ENCODE measurements at regions not wholly inside any gene's neighbourhood (a gene's known extent, or its start where the extent isn't known, plus 50 kb on each side); places are given as distances from the start of the nearest gene placed in this dataset.

DNA sequence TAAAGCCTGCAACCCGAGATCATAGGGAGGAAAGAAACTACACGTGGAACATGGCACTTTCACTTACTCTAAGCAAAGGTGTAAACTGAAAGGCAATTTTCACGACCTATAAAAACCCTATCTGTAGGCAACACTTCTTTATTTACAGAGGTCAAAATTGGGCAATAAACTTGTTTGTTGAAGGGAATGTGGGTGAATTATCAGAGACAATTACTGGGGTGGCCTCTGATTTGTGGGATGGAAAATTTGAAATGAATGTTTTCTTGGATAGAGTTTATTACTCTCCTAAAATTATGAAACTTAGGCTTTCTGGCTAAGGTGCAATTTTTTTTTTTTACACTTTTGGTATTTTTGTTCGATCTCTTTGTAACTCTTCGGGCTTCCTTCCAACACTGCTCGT is 734.1 kb upstream of the TENM3 start:
- no peaks in the 10 kb centered on the region for H3K9me3 ChIP-seq (ENCODE audit: low read length)
- no TSS peak for BruUV-seq (replicated peaks)
- no peaks in the 10 kb centered on the region for H3K79me2 ChIP-seq (ENCODE audit: insufficient read depth, low read length)
- no peak for FAIRE-seq
- peaks cover 0 to 6% of the 10 kb centered on the region in 2 experiments; a peak in 1 of 5 replicates for H3K27me3 ChIP-seq (ENCODE audit: control insufficient read depth in 1 of 2, insufficient read depth in 2 of 2, low read length in 2 of 2)
- TF ChIP-seq WIZ (CRISPR knock-in tag; IDR thresholded peaks at IDR 0.05) (no peak), RCOR2 (CRISPR knock-in tag; IDR thresholded peaks at IDR 0.05) (no peak), ZNF30 (CRISPR knock-in tag; IDR thresholded peaks at IDR 0.05) (no peak), ZNF800 (CRISPR knock-in tag; IDR thresholded peaks at IDR 0.05) (no peak)
- H3K36me3 ChIP-seq (replicated peaks in 1 of 2; ENCODE audit: control insufficient read depth in 1 of 2, insufficient read depth in 2 of 2, low read length in 2 of 2) = no peaks in the 10 kb centered on the region
- DNase-seq (ENCODE audit: low spot score) = no peak
- no peak overlapping the region for H3K4me3 ChIP-seq (replicated peaks in 1 of 3; ENCODE audit: insufficient read depth in 1 of 3, low read depth in 2 of 3, low read length in 3 of 3)
- POLR2A ChIA-PET = no interaction called here
- no peak overlapping the region for H2AFZ ChIP-seq (ENCODE audit: low read length)
- H3K4me1 ChIP-seq (ENCODE audit: insufficient read depth, low read length) = no peaks in the 10 kb centered on the region
- no peak overlapping the region for H3K4me2 ChIP-seq (ENCODE audit: low read depth, low read length)
- in situ Hi-C loops (cut with HindIII; ENCODE audit: extremely low pct_ligation_motif_present, low pct_unique_long_range_greater_than_20kb) (no loop called here), intact Hi-C loops (cut with micrococcal nuclease; ENCODE audit: unreplicated experiment) (no loop called here)
- no peak for ATAC-seq
- no peak overlapping the region for H3K9ac ChIP-seq (ENCODE audit: insufficient read depth, low read depth, low read length)
- H3K27ac ChIP-seq (ENCODE audit: extremely low read length, insufficient read depth, low read length) = no peak overlapping the region
- H4K20me1 ChIP-seq (ENCODE audit: insufficient read depth, low read length) = no peaks in the 10 kb centered on the region
- CTCF ChIA-PET (ENCODE audit: low intra/inter-chr PET ratio, low total read pairs) = no interaction called here
- WGBS (ENCODE audit: low lambda C conversion rate) = 4% methylated on average over 6 of the region's 6 CpGs

DNA sequence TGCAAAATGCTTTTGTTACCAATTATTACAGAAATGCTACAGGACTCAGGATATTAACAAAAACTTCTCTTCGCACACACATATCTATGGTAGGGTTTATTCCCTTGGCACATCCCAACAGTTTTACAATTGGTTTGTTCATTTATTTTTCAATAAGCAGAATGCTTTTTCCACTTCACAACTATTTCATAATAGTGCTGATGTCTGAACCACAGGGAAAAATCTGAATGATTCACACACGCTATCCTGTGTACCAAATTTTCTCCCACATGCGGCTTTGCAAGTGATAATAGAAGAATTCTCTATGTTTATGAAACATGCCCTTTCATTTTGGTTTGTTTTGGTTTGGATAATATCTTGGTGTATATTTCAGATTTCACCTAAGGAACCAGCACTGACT is 725.7 kb upstream of the TENM3 start:
- CTCF ChIA-PET (ENCODE audit: low intra/inter-chr PET ratio, low total read pairs) = no interaction called here
- no peaks in the 10 kb centered on the region for H4K20me1 ChIP-seq (ENCODE audit: insufficient read depth, low read length)
- H3K79me2 ChIP-seq (ENCODE audit: insufficient read depth, low read length) = no peaks in the 10 kb centered on the region
- TF ChIP-seq HNRNPK (IDR thresholded peaks at IDR 0.05; ENCODE audit: low read depth, low read length, poor library complexity, severe bottlenecking) (no peak), RBM39 (IDR thresholded peaks at IDR 0.05; ENCODE audit: low read depth, low read length, poor library complexity, severe bottlenecking) (no peak), ZNF788 (CRISPR knock-in tag; IDR thresholded peaks at IDR 0.05; ENCODE audit: borderline replicate concordance) (no peak), MIXL1 (CRISPR knock-in tag; IDR thresholded peaks at IDR 0.05) (no peak), KLF6 (CRISPR knock-in tag; IDR thresholded peaks at IDR 0.05) (no peak), BRD4 (CRISPR knock-in tag; IDR thresholded peaks at IDR 0.05) (no peak), ZKSCAN8 (CRISPR knock-in tag; IDR thresholded peaks at IDR 0.05; ENCODE audit: borderline replicate concordance) (no peak), ZNF614 (CRISPR knock-in tag; IDR thresholded peaks at IDR 0.05; ENCODE audit: borderline replicate concordance) (no peak), DMTF1 (CRISPR knock-in tag; IDR thresholded peaks at IDR 0.05) (no peak), ZNF570 (CRISPR knock-in tag; IDR thresholded peaks at IDR 0.05; ENCODE audit: borderline replicate concordance) (no peak), SIN3B (IDR thresholded peaks at IDR 0.05; ENCODE audit: low read length) (no peak)
- TF ChIP-seq, protein P1, sequence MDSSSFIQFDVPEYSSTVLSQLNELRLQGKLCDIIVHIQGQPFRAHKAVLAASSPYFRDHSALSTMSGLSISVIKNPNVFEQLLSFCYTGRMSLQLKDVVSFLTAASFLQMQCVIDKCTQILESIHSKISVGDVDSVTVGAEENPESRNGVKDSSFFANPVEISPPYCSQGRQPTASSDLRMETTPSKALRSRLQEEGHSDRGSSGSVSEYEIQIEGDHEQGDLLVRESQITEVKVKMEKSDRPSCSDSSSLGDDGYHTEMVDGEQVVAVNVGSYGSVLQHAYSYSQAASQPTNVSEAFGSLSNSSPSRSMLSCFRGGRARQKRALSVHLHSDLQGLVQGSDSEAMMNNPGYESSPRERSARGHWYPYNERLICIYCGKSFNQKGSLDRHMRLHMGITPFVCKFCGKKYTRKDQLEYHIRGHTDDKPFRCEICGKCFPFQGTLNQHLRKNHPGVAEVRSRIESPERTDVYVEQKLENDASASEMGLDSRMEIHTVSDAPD (CRISPR knock-in tag; IDR thresholded peaks at IDR 0.05) = no peak

More for the DNA sequence above, 725.7 kb upstream of the TENM3 start:
- no TSS peak for BruUV-seq (replicated peaks)
- intact Hi-C loops (cut with micrococcal nuclease; ENCODE audit: unreplicated experiment) (no loop called here), in situ Hi-C loops (cut with HindIII; ENCODE audit: extremely low pct_ligation_motif_present, low pct_unique_long_range_greater_than_20kb) (no loop called here)
- ATAC-seq (no peak), DNase-seq (ENCODE audit: low spot score) (no peak), FAIRE-seq (no peak)
- H3K27ac ChIP-seq (ENCODE audit: extremely low read length, insufficient read depth, low read length) = no peak overlapping the region
- no peaks in the 10 kb centered on the region for H3K36me3 ChIP-seq (replicated peaks in 1 of 2; ENCODE audit: control insufficient read depth in 1 of 2, insufficient read depth in 2 of 2, low read length in 2 of 2)
- H3K4me1 ChIP-seq (ENCODE audit: insufficient read depth, low read length) = no peaks in the 10 kb centered on the region
- H3K27me3 ChIP-seq (ENCODE audit: control insufficient read depth in 1 of 2, insufficient read depth in 2 of 2, low read length in 2 of 2) = peaks cover 0 to 3% of the 10 kb centered on the region in 2 experiments; a peak in 1 of 5 replicates
- WGBS (ENCODE audit: low lambda C conversion rate) = 45% methylated on average over 3 of the region's 3 CpGs
- no peak overlapping the region for H3K9ac ChIP-seq (ENCODE audit: insufficient read depth, low read depth, low read length)
- POLR2A ChIA-PET = no interaction called here
- H3K4me2 ChIP-seq (ENCODE audit: low read depth, low read length) = no peak overlapping the region
- H3K4me3 ChIP-seq (replicated peaks in 1 of 3; ENCODE audit: insufficient read depth in 1 of 3, low read depth in 2 of 3, low read length in 3 of 3) = no peak overlapping the region
- no peaks in the 10 kb centered on the region for H3K9me3 ChIP-seq (ENCODE audit: low read length)
- no peak overlapping the region for H2AFZ ChIP-seq (ENCODE audit: low read length)

All from HepG2 (cell line).